ENCODE measurements at regions not wholly inside any gene's neighbourhood (a gene's known extent, or its start where the extent isn't known, plus 50 kb on each side); places are given as distances from the start of the nearest gene placed in this dataset.

DNA sequence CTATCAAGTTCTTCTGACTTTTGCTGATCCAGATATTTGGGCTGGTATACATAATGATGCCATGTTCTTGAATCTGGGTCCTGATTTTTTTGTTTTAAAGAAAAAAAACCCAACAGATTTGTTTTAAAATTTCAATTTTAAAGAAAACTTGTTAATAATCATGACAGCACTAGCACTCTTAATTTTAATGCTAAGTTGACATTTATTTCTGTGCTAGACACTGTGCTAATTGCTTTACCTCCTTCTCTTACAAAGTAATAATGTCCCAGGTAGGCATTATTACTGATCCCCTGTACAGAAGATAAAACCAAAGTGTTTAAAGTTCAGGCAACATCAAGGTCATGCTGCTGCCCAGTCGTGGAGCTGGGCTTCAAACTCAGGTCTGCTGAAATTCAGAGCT lies 101.9 kb downstream of the ZNF608 start:
- no peak for DNase-seq

- no peak for DNase-seq
Measured at GRCh38 chr5:124644138-124644537, 102.3 kb downstream of the ZNF608 start.

GRCh38 chr5:124643336-124643735 lies 103.1 kb downstream of the ZNF608 start:
- DNase-seq = no peak

- DNase-seq = no peak
Measured at GRCh38 chr5:124642151-124642550, 104.3 kb downstream of the ZNF608 start.

DNA sequence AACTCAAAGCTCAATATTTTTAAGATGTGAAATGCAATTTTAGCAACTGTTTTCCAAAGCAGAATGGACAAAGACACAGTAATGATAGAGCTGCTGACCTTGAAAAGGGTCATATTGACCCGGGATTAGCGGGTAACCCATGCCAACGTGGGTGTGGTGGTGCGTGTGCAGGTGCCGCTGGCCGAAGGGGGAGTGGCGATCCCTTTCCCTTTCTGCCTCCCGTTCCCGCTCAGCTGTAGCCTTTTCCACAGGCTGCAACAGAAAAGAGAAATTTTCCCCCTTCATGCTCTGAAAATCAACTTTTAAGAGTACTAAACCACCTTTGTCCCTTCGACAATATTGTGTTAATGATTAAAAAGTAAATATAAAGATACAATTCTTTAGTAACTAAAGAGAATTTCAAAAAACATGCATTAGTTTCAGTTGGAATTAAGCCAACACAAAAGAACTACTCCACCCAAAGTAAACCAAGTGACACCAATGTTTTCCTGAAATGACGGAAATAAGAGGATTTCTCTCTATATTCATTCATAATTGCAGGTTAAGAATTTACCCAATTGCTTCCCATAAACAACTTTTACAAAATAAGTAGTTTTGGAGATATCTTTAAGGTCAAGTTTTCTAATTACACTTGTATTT lies 105.2 kb downstream of the ZNF608 start:
- DNase-seq = no peak

DNA sequence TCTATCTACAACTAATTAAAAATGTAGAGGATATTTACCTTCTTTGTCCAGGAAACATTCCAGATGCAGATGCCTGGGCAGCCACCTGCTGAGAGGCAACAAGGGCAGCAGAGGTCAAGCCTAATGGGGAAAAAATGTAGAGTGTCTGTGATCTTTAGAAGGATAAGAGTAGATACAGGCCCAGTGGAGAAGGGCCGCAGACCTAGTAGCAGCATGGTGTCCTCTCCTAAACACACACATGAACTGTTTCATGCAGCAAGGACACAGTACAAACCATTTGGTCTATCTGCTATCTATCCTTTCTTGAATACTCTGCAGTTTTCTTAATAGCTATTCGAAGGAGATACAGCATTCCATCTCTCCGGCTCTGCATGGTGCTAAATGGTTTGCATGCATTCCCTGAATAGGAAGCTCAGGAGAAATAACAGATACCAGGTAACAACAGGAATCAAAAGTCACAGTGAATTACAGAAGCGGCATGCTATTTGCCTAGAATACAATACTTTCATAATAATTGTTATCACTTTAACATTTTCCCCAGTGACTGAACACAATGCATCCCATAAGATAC lies 107.3 kb downstream of the ZNF608 start:
- no peak for DNase-seq

DNA sequence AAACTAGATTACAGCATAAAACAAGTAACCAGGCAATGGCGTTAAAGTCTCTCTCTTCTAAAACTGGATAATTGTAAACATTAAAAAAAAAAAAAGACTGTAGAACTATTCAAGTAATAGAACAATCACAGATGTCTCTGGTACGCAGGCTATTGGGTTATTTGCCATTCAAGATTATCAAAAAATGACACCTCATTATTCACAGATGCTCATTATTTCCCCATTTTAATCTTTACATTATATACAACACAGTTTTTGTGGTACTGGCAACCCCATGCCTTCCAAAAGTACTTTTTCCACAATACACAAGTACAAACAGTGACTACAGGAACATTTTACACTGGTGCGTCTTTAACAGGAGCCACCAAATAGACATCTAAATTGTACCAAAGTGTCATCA lies 109.4 kb downstream of the ZNF608 start:
- no peak for DNase-seq

DNA sequence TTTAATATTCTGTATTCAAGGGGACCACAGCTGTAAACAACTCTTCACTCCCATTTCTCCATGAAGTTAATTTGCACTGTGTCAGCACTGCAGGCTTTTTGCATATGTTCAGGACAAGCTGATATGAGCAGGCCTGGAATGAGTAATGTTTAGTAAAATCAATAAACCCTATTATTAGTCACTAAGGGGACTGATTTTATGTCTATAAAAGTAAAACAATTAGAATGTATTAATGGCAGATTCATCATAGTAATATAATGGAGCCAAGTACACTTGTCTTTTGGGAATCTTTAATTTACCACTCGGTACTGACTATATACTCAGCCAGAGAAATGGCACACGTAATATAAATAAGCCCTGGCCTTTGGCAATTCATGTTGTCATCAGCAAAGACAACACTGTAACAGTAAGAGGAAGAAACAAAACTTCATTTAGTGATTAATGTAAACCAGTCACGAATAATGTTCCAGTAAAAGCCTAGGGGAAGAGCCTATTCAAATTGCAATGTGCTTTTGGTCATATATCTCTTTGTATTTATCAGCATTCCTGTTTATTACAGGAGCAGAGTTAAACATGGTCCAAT lies 111.6 kb downstream of the ZNF608 start:
- DNase-seq = no peak

GRCh38 chr5:124634228-124634739 lies 112.2 kb downstream of the ZNF608 start:
- DNase-seq = no peak

DNA sequence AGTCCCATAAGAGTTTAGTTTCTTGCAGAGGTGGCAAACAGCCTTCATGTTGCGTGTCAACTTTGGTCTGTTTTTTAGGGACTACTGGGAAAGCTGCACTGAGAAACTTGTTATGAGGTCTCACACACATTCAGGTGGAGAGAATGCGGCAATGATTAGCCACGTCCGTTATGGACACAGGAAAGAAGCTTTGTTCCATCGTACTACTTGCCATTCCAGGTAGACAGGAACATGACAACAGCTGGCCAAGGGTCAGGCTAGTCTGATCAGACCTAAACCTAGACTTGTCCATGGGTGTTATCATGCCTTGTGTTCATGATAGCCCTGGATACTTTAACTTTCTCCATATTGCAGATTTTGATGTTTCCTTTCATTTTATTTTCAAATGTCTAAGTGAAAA lies 113.2 kb downstream of the ZNF608 start:
- no peak for DNase-seq

DNA sequence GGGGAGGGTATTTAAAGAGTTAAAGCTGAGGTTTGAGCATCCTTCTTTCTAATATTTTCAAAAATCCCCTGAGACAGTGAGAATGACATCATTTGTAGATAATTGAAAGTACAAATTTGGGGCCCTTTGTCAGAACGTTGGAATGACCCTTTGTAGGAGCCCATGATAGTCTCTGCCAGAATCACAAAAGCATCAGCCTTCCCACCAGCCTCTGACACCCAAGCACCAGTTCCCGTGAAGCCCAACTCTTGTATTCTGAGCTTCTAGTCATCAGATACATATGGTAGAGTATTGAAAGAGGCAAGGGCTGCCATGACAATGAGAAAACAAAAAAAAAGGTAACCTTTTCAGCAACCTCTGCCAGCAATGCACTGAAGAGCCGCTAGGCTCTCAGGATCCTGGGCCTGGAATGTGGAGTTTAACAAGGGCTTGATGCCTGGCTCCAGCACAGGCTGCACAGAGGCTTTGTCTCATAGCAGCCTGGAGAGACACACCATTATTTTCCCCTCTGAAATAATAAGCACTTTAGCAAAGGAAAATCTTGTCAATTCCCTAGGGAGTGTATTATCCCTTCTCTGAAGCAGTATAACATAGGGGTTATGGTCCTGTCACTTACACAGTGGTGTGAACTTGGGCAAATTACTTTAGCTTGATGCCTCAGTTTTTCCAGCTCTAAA lies 114.4 kb downstream of the ZNF608 start:
- DNase-seq = no peak

GRCh38 chr5:124630767-124631704 lies 115.4 kb downstream of the ZNF608 start:
- no peak for DNase-seq

DNA sequence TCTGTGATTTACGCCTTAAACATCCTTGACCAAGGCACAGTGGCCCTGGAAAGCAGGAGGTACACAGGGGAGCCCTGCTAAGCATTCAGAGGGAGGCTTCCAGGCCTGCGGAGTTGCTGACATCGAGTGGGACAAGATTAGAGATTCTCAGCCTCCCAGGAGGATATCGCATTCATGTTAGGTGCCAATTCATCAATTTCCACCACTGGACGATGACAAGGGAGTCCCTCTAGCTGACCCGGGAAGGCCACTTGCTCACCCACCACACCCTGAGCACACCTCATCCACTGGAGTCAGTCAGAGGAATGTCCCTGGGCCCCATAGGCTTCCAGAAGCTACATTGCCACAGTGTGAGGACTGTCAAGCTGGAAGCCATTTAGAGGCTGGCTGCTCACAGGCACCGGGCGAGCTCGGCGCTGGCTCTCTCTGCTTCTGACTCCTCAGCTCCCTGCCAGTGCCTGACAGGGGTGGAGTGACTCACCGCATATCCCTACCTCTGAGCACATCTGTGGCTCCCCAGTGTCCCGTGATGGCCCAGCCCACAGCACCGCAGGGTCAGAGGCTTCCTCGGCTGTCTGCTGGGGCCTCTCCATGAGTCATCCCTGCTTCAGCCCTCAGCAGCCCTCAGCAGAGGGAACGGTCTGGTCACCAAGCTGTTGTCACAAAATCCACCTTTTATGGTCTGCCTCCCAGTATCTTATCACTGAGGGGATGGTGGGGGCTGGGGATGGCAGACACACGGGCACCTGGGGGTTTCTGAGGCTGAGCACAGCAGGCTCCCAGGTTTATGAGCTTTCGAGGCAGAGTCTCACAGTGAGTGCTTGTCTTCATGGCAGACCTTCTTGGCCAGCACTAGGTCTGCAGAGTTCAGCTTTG lies 117.5 kb downstream of the ZNF608 start:
- no peak for DNase-seq

- no peak for DNase-seq
Measured at GRCh38 chr5:124627815-124628595, 118.4 kb downstream of the ZNF608 start.

- DNase-seq = no peak
Measured at GRCh38 chr5:124626053-124626452, 120.4 kb downstream of the ZNF608 start.

- DNase-seq = no peak
Measured at GRCh38 chr5:124623265-124623664, 123.2 kb downstream of the ZNF608 start.

DNA sequence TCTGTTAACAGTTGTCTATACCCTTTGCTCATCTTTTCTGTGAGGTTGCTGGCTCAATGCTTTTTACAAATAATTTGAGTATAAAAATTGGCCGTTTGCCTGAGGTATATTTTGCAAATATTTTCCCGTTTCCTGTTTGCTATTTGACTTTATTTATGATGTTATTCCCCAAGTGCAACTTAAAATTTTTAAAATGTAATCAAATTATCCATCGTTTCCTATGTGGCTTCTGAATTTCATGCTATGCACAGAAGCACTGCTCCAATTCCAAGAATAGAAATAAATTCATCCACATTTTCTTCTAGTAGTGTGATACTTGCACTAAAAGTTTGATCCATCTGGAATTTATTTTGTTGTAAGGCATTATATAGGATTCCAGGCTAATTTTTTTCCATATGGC lies 123.6 kb downstream of the ZNF608 start:
- no peak for DNase-seq

DNA sequence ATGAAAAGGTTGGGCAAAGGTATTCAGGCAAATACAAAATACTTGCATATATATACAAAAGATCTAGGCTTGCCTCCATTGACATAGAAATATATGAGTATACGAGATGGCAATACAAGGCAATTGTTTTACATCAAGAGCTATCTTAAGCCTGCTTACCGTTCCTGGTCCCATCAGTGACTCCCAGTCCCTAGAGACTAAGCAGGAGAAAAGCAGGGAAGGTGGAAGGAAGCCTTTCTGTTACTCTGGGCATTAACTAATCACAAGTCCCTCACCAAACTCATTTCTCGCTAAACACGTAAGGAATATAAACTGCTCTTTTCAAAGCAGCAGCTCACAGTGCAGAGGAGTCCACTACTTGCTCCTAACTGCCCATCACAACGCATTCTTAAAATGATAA lies 125.2 kb downstream of the ZNF608 start:
- DNase-seq = no peak

- no peak for DNase-seq
Measured at GRCh38 chr5:124620743-124621142, 125.7 kb downstream of the ZNF608 start.

DNA sequence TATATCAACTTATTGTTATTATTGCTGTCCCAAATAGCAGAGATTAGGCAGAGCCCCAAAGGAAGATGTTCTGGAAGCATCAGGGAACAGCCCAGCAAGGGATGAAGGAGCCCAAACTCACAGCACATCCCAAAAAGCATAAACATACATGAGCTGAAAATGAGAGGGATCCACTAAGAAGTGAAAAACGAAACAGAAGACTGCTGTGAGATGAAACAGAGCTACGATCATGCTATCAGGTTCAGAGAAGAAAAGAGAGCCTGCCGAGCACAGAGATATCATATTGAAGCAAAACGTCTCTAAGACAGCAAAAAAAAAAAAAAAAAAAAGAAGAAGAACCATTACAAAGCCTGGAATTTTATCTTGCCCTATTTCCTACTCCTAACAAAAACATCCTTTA lies 127.3 kb downstream of the ZNF608 start:
- no peak for DNase-seq

- DNase-seq = no peak
Measured at GRCh38 chr5:124617787-124618186, 128.7 kb downstream of the ZNF608 start.
